ENCODE measurements at regions not wholly inside any gene's neighbourhood (a gene's known extent, or its start where the extent isn't known, plus 50 kb on each side); places are given as distances from the start of the nearest gene placed in this dataset.

DNA sequence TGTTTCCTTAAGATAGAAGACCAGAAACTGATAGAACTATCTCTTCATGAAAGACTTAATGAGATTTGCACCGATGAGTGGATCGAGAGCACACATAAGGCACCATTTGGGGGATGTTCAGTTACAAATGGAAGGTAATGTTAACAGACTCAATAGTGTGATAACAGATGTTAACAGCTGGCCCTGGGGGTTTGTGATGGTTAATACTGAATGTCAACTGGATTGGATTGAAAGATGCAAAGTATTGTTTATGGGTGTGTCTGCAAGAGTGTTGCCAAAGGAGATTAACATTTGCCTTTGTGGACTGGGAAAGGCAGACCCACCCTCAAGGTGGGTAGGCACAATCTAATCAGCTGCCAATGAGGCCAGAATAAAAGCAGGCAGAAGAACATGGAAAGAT, 130.5 kb upstream of the DGKB start:
- TF ChIP-seq YY1 (tag by site-specific recombination; IDR thresholded peaks at IDR 0.05) (no peak), ZNF785 (tag by site-specific recombination; IDR thresholded peaks at IDR 0.05) (no peak), ZNF10 (tag by site-specific recombination; IDR thresholded peaks at IDR 0.05) (no peak), SP2 (tag by site-specific recombination; IDR thresholded peaks at IDR 0.05) (no peak), ZNF112 (tag by site-specific recombination; IDR thresholded peaks at IDR 0.05) (no peak), ZNF600 (tag by site-specific recombination; IDR thresholded peaks at IDR 0.05) (no peak), ZBTB7A (tag by site-specific recombination; IDR thresholded peaks at IDR 0.05; ENCODE audit: low read depth) (no peak), ZFP37 (tag by site-specific recombination; IDR thresholded peaks at IDR 0.05) (no peak), ZNF707 (tag by site-specific recombination; IDR thresholded peaks at IDR 0.05) (no peak), ZNF274 (IDR thresholded peaks at IDR 0.05; ENCODE audit: low read length) (no peak), ZNF274 (tag by site-specific recombination; IDR thresholded peaks at IDR 0.05; ENCODE audit: borderline replicate concordance) (no peak)
- TF ChIP-seq, protein P1, sequence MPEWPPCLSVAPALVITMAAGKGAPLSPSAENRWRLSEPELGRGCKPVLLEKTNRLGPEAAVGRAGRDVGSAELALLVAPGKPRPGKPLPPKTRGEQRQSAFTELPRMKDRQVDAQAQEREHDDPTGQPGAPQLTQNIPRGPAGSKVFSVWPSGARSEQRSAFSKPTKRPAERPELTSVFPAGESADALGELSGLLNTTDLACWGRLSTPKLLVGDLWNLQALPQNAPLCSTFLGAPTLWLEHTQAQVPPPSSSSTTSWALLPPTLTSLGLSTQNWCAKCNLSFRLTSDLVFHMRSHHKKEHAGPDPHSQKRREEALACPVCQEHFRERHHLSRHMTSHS (tag by site-specific recombination; IDR thresholded peaks at IDR 0.05), result no peak
- TF ChIP-seq, protein P2, sequence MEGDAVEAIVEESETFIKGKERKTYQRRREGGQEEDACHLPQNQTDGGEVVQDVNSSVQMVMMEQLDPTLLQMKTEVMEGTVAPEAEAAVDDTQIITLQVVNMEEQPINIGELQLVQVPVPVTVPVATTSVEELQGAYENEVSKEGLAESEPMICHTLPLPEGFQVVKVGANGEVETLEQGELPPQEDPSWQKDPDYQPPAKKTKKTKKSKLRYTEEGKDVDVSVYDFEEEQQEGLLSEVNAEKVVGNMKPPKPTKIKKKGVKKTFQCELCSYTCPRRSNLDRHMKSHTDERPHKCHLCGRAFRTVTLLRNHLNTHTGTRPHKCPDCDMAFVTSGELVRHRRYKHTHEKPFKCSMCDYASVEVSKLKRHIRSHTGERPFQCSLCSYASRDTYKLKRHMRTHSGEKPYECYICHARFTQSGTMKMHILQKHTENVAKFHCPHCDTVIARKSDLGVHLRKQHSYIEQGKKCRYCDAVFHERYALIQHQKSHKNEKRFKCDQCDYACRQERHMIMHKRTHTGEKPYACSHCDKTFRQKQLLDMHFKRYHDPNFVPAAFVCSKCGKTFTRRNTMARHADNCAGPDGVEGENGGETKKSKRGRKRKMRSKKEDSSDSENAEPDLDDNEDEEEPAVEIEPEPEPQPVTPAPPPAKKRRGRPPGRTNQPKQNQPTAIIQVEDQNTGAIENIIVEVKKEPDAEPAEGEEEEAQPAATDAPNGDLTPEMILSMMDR (tag by site-specific recombination; IDR thresholded peaks at IDR 0.05), result no peak
- TF ChIP-seq, protein P3, sequence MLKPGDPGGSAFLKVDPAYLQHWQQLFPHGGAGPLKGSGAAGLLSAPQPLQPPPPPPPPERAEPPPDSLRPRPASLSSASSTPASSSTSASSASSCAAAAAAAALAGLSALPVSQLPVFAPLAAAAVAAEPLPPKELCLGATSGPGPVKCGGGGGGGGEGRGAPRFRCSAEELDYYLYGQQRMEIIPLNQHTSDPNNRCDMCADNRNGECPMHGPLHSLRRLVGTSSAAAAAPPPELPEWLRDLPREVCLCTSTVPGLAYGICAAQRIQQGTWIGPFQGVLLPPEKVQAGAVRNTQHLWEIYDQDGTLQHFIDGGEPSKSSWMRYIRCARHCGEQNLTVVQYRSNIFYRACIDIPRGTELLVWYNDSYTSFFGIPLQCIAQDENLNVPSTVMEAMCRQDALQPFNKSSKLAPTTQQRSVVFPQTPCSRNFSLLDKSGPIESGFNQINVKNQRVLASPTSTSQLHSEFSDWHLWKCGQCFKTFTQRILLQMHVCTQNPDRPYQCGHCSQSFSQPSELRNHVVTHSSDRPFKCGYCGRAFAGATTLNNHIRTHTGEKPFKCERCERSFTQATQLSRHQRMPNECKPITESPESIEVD (tag by site-specific recombination; IDR thresholded peaks at IDR 0.05), result no peak
